ENCODE measurements at regions not wholly inside any gene's neighbourhood (a gene's known extent, or its start where the extent isn't known, plus 50 kb on each side); places are given as distances from the start of the nearest gene placed in this dataset.

- no peak for TF ChIP-seq CTCF (IDR thresholded peaks at IDR 0.05)
- TF ChIP-seq POLR2A (IDR thresholded peaks at IDR 0.05), result no peak
Observed at GRCh38 chr4:160319868-160320260, 1217.0 kb downstream of the RAPGEF2 start.
